HS-5 (cell line): ENCODE measurements at regions not wholly inside any gene's neighbourhood (a gene's known extent, or its start where the extent isn't known, plus 50 kb on each side); places are given as distances from the start of the nearest gene placed in this dataset.

Source experiments
- DNase-seq: peaks from one replicate; pipeline ENCODE4 v3.0.0-alpha.2; 2012; ENCODE audit warnings: low read depth

DNA sequence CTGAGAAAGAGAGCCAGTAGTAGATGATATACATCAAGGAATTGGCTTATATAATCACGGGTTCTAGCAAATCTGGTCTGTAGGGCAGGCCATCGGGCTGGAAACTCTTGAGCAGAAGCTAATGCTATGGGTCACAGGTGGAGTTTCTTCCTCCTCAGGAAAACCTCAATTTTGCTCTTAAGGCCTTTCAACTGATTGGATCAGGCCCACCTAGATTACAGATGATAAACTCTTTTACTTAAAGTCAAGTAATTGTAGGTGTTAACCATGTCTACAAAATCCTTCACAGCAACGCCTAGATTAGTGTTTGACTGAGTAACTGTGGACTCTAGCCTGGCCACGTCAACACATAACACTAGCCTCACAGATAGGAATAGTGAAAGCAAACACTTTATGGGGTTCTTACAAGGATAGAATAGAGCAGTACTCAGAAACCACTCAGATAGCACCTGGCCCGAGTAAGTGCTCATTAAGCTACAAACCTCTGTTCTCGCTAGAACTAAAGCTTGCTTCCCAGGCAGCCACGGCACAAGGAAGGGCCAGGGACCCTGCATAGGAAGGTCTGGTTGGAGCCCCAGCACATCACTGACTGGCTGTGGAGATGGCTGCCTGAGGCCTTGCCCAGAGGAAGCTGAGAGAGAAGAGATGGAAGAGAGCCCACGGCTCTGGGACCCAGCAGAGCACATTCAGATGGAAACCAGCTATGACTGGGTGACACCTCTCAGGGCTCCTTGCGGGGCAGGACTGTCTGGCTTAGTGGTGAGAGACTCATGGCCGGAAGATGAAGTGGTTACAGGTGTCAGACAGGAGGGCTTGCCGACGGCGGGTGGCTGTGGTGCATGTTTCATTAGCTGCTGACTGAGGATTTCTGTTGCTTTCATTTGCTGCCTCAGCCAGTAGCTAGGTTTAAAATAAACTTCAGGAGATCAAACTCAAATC, 202.5 kb upstream of the TLE3 start:
- no peak for DNase-seq

DNA sequence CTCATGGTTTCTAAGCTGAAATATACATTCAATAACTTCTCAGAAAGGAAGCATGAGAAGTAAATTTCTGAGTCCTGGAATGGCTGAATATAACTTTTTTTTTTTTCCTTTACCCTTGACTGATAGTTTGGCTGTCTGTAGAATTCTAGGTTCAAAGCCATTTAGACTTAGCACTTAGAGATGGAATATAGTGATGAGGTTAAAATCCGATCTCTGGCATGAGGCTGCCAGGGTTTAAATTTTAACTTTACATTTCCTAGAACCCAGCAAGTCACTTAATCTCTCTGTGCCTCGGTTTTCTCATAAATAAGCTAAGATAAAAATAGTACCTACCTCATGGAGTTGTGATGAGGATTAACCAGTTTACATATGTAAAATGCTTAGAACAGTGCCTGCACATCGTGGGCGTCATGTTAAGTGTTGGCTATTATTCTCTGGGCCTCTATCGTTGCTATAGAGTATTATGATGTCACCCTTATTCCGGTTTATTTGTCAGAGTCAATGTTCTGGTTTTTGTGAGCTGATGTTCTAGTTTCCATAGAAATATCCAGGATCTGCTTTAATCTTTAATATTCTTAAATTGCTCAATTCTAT, 199.8 kb upstream of the TLE3 start:
- DNase-seq = no peak

DNA sequence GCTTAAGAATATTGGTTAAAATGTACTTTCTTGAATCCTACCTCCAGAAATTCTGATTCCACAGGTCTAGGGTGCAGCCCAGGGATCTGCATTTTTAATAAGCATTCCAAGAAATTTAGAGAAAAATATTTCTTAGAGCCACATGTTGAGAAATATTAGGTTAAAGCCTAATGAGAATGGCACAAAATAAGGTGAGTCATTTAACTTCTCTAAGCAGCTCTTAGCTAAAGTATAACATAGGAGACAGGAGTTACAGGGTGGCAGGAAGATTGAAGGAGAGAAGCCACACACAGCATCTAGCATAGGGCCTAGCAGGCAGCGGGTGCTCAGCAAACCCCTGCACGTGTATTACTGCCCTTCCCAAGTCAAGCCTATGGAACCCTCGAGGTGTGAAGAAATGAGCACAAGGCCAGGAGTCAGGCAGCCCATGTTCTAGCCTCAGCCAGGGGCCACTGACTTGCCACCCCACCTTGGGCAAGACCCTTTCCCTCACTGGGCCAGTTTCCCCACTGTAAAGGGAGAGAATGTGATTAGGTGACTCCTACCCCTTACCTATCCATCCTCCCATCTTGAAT, 197.1 kb upstream of the TLE3 start:
- no peak for DNase-seq

DNA sequence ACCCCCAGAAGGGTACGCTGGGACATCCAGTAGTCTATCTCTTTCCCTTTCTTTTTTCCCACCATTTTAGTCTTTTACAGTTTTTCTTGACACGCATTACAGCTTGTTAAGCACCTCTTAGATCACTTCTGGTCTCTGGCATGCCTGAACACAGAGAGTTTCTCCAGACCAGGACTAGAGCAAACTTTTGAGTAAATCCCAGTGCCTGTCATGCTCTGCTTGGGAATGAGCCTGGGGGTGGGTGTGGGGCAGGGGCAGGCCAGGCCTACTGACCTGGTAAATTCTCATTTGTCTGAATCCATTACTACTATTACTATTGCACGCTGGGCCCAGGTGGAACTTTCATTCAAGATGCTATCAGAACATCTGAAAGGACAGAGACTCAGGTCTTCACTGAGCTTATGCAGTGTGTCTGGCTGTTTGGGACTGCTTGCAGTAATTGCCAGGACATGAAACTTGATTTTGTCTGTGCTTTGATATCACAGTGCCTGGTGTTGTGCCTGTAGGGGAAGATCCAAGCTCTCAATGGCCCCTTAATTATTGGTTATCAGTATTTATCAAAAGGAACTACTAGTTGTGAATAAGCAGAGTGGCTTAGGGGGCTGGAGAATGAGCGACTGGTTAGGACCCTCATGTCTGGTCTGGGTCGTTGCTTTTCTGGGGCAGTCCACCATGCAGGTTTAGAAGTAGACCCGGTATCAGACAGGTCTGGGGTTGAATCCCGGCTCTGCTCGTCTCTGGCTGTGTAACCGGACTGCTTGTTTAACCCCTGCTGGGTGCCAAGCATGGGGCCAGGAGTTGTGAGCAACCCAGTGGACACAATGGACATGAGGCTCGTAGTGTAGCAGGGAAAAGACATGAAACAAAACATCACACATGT, 196.1 kb upstream of the TLE3 start:
- no peak for DNase-seq

DNA sequence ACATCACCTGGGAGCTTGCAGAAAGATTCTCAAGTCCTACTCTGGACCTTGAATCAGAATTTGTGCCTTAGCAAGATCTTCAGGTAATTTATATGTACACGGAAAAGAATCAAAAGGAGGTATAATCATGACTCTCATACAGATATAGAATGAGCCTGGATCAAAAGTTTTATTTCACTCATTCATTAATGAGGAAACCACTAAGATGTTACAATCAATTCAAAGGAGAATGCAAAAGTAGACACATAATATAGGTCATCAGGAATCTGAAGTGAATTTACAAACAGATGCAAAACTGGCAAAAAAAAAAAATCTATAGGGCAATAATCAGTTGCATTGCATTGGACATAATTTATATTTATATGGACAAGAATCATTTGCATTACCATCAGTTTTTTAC, 195.4 kb upstream of the TLE3 start:
- no peak for DNase-seq

DNA sequence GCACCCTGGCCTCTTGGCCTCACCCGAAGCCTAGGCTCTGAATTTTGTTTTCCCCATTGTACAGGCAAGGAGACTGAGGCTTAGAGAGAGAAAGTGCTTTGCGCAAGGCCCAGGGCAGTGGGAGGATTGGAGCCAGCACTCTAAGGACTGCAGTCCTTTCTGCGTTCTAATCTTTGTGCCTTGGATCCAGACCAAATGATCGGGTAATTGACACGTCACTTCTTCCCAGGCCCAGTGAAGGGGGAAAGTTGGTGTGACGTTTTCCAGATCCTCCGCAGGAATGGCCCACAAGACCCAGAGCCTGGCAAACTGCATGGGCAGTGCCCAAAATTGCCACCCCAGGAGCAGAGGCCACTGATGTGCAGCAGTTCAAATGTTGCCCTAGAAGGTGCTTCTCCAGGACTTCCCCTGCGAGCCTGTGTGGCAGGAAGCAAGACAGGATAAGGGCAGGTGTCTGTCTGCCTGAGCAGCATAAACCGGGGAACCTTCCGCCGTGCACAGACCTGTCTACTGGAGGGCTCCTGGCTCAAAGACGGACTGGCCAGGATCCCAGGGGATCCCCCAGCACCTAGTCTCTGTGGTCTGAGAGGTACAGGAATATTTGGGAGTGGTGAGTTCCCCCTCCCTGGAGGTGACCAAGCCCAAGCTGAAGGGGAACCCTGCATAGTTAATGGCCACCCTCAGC, 194.5 kb upstream of the TLE3 start:
- no peak for DNase-seq

DNA sequence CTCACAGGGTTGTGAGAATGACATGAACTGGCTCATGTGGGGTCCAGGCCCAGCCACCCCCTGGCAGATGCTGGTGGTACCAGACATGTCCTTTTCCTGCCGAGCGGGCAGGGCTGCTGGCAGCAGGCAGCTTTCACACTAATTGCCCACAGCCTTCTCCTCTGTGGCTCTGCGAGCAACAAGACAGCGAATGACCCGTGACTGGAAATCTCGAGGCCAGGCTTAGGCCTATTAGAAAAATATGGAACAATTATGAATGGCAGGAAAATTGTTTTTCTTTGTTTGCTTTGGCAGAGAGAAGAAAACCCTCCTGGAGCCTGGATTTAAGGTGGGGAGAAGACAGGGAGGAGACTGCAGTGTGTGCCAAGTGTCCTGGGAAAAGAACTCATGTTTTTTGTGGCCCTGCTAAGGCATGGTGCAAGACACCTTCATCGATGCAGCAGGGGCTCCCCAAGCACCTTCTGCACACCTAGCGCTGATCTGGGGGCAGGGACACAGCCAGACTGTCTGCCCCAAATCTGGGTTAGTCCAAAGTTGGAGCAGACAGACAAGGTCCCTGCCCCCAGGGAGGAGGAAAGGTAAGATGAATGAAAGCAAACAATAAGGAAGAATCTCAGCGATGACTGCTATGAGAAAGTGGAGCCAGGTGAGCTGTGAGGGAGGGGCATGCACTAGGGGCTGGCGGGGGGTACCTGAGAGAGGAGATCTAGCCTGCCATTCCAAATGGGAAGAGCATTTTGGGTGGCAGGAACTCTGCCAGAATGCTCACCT, 193.8 kb upstream of the TLE3 start:
- DNase-seq = no peak

DNA sequence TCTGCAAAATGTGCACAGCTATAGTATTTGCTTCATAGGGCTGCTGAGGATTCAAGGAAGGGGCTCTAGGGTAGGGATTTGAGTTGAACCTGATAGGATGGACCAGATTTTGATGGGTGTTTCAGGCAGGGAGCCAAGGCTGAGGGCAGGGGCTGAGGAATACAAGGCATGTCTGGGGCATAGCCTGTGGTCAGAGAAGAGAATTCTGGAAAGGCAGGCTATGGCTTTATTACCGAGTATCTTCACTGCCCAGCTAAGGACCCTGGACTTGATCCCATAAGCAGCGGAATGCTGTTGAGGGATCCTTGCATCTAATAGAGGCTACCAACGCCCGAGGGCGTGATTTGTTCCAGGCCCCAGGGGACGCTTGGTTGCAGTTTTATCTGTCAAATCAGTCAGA, 193.0 kb upstream of the TLE3 start:
- no peak for DNase-seq

DNA sequence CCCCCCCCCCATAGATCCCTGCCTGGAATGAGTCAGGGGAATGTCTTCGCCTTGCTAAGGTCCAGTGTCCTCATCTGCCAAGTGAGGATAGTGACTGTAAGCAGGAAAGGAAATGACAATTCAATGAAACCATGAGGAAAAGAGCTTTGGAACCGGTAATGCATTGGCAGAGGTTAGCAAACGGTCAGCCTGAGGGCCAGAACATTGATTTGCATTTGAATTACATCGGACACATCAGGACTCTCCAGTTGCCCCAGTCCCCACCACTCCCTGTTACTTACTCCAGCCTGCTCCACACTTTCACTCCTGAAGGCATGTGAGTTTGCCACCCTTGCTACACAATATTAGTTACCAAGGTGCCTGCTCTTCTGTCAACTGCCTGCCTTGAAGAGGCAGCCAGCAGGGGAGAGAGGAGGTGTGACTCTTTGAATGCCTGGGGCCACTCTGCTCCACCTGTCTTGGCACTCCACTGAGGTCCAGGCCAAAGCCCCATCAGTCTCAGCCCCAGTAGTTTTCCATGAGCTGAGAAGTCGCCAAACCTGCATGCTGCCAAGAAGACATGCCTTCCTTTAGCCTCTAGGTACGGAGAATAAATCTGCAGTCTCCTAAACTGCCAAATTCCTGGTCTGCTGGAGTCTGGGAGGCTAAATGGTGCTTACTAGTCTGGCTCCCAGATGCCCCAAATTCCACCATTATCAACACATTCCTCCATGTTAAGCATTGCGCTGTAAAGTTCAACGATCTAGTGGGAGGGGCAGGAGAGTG, 191.7 kb upstream of the TLE3 start:
- no peak for DNase-seq

DNA sequence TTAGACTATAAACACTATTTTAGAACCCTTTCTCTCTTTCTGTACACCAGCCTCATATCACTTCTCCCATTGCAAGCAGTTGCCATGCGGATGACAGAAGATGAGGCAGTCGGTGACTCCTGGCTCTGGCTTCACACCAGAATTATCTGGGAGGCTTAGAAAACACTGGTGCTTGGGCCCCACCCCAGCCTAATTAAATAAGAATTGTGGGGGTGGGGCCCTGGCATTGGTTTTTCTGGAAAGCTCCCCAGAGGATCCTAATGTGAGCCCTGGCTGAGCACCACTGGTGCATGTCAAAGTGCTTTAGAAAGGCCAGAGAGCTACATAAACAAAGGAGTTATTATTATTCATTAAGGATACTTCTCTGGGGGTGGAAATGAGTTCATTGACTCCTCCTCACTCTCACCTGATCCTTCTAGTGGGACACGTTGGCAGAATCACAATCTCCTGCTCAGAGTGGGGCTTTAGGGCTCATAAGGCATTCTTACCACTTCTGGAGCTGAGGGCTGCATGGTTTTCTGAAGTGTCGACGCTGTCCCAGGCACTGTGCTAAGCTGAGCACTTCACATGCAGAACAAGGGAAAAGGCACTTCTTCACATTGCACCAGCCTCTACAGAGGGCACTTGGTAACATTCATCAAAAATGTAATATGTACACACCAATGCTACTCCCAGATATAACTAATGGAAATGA, 188.5 kb upstream of the TLE3 start:
- no peak for DNase-seq

DNA sequence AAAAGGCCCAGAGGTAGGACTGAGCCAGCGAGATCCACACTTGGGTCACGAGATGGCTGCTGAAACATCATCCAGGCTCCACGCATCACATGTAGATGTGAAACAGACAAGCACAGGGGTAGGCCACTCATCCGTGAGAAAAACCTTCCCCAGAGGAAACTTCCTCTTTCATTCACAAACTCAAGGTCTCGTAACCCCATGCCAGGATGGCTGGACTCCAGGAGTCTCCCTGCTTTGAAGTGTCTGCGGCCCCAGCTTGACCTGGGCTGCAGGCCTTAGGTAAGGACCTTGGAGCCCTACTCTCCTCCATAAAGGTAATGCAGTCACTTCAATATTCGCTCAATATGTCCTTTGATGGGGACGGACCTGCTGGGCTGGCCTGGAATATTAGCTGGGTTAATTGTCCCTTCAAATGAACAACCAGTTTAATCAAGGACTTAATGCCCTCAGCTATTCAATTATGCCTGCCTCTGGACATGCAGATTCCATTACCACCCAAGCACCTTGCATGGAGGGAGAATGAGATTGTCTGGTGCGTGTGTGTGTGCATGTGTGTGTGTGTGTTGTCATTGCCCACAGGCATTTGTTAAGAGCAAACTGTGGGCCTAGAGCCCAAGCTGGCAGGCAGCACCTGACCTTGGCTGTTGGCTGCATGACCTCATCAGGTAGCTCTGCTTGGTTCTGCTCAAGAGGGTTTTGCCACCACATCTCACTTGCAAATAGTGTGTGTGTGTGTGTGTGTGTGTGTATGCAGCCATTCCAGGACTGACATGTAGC, 186.9 kb upstream of the TLE3 start:
- DNase-seq = no peak

DNA sequence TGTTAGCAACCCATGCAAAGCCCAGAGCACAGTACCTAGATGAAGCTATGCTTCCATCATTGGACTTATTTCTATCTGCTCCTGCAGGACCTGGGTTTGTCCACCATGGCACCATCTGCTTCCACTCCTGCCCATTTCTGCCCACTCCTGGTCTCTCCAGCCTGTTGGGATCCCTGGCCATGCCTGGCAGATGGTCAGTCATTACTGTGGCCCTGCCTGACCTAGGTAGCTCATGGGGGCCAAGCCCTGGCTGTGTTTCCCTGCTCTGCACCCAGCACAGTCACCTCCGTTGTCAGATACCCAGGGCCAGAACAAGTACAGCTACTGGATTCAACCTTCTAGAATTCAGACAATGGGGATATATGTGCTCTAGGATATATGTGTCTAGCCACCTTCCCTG, 185.8 kb upstream of the TLE3 start:
- no peak for DNase-seq

DNA sequence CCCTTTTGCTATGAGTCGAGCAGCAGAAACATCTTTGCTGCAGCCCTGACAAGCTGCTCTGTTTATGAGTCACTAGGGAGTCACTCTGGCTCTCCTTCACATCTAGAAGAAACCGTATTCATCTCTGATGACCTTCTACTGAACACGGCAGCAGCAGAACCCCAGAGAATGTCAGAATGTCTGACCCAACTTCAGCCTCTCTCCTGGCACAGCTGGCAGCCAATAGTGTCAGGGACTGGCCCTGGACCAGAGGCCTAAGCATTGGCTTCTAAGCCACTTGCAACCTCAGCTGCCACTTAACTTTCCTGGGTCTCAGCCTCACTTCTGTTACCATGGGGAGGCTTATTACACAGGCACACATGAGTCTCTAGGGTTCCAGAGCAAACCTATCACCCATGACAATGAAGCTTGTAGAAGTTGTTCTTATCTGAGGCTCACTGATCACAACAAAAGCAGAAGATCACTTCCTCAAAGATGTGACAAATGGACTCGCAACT, 184.1 kb upstream of the TLE3 start:
- DNase-seq = peak; percentile 39

DNA sequence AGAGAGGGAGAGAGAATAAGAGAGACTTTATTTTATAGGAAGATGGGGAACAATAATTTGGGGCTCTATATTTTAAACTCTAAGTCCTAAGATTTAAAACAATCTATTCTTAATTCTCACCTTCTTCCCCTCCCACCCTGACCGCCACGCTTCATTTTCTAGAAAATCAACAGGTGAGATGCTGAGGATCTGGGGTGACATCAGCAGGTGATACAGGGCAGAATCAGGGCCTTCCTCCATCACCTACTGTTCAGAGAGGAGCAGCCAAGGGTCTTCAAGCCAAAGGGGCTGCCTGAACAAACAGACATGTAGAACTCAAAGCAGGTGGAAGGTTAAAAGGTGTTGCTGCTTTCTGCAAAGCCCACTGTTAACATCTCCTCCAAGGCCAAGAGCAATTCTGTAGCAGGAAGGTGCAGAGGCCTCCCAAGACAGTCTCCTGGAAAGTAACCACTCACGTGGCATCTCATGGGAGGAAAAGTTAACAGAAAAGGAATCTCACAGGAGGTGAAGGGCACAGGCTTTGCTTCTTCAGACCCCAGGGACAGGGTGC, 183.6 kb upstream of the TLE3 start:
- no peak for DNase-seq

DNA sequence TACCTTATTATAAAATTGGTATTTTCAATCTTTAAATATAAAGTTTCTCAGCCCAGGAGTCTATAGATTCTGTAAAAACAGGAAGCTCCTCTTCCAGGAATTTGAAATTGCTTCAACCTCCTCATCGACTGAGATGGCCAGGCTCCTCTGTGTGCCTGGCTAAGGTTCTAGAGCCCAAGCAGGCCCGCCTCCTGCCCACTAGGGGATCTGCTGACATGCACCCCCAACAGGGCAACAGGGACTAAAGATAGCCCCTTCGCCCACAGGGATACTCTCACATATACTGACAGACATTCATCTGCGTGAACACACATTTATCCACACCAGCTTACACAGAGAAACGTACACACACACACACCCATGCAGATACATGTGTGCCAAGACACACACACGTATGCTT, 183.1 kb upstream of the TLE3 start:
- no peak for DNase-seq

DNA sequence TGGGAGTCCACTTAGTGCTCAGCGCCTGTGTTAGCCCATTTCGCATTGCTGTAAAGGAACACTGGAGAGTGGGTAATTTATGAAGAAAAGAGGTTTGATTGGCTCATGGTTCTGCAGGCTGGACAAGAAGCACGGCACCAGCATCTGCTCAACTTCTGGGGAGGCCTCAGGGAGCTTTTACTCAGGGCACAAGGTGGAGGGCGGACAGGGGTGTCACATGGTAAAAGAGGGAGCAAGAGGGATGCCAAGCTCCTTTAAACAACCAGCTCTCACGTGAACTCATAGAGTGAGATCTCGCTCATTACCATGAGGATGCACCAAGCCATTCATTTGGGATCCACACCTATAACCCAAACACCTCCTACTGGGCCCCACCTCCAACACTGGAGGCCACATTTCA, 181.4 kb upstream of the TLE3 start:
- no peak for DNase-seq

DNA sequence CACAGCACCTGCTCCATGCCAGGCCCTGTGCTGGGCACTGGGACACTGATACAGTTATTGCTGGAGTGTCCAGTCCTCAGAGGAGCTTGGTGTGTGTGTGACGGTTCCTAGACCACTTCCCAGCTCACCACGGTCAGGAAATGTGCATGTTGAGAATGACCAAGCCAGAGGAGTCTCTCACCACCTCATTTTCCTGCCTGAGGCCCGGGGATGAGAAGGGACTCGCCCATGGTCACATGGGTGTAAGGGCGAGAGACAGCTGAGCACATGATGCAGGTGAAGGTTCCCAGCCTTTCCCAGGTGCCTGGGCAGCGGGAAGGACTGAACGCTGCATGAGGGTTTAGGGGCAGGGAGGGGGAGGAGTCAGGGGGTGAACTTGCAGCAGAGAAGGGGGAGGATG, 180.9 kb upstream of the TLE3 start:
- no peak for DNase-seq

DNA sequence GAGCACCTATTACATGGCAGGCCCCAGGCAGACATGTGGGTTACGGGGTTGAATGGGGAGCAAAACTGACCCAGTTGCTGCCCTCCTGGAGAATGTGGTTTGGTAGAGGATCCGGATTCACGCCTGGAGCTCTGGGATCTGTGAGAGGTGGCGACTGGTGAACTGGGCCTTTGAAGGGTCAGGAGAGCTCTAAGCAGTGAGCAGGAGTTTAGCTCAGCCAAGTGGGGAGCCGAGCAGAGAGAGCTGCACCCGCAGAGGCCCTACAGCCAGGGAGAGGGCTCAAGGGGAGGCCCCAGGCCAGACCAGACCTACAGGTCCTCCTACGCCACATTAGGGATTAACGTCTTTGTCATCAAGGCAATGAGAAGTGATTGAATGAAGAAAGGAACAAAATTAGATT, 179.8 kb upstream of the TLE3 start:
- no peak for DNase-seq
